ENCODE measurements at regions not wholly inside any gene's neighbourhood (a gene's known extent, or its start where the extent isn't known, plus 50 kb on each side); places are given as distances from the start of the nearest gene placed in this dataset.

DNA sequence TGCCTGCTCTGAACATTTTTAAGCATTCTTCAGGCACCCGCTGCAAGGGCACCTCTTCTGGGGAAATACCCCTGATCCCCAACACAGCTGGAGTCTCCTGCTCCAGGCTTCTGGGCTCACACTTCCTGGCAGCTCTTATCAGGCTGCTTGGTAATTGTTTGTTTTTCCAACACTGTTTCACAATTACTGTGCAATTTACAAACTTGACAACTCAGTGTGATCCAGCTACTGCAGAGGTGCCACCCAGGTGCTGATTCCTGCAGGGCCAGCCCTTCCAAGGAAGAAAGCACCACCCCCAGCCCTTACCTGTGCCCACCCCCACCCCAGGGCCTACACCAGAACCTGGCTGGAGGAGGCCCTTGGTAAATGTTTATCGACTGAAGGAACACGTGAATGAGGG, 66.5 kb downstream of the MAGEF1 start:
- Histone ChIP-seq H3K4me2 (replicated peaks; ENCODE audit: low read depth, low read length, poor library complexity, severe bottlenecking) (no peak overlapping the region), H3K79me2 (ENCODE audit: control insufficient read depth, insufficient read depth, low read length) (no peaks in the 10 kb centered on the region), H3K4me1 (ENCODE audit: control insufficient read depth in 2 of 2, insufficient read depth in 2 of 2, low read length in 2 of 2) (no peaks in the 10 kb centered on the region), H3K36me3 (replicated peaks in 1 of 2; ENCODE audit: control extremely low read depth in 1 of 2, control insufficient read depth in 1 of 2, extremely low read depth in 1 of 2, insufficient read depth in 2 of 2, low read length in 1 of 2) (no peaks in the 10 kb centered on the region), H3K9ac (ENCODE audit: low read length) (no peak overlapping the region), H3K4me3 (ENCODE audit: control extremely low read depth in 1 of 5, extremely low read depth in 1 of 5, insufficient read depth in 1 of 5, low read depth in 2 of 5, low read length in 4 of 5) (no peak overlapping the region), H2AFZ (ENCODE audit: insufficient read depth, low read depth, low read length, poor library complexity, severe bottlenecking) (no peak overlapping the region), H3K9me3 (ENCODE audit: control extremely low read depth in 1 of 3, control insufficient read depth in 2 of 3, insufficient read depth in 1 of 3, low read length in 2 of 3) (no peaks in the 10 kb centered on the region), H3K27ac (ENCODE audit: low read length in 2 of 2) (no peak overlapping the region), H4K20me1 (ENCODE audit: control insufficient read depth, insufficient read depth, low read length, poor library complexity, severe bottlenecking) (no peaks in the 10 kb centered on the region), H3K27me3 (replicated peaks in 1 of 4; ENCODE audit: control extremely low read depth in 1 of 4, control insufficient read depth in 3 of 4, insufficient read depth in 4 of 4, low read length in 3 of 4) (peaks cover 0 to 2% (median 0%) of the 10 kb centered on the region in 4 experiments)
- H3K9me3 Mint-ChIP-seq (ENCODE audit: insufficient read depth): no peaks in the 10 kb centered on the region
- TF ChIP-seq, protein P1, sequence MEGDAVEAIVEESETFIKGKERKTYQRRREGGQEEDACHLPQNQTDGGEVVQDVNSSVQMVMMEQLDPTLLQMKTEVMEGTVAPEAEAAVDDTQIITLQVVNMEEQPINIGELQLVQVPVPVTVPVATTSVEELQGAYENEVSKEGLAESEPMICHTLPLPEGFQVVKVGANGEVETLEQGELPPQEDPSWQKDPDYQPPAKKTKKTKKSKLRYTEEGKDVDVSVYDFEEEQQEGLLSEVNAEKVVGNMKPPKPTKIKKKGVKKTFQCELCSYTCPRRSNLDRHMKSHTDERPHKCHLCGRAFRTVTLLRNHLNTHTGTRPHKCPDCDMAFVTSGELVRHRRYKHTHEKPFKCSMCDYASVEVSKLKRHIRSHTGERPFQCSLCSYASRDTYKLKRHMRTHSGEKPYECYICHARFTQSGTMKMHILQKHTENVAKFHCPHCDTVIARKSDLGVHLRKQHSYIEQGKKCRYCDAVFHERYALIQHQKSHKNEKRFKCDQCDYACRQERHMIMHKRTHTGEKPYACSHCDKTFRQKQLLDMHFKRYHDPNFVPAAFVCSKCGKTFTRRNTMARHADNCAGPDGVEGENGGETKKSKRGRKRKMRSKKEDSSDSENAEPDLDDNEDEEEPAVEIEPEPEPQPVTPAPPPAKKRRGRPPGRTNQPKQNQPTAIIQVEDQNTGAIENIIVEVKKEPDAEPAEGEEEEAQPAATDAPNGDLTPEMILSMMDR (IDR thresholded peaks at IDR 0.05): no peak
- no peak for TF ChIP-seq EZH2 (IDR thresholded peaks at IDR 0.05; ENCODE audit: borderline replicate concordance, insufficient read depth, low read depth, low read length, poor library complexity, severe bottlenecking)
- no peak overlapping the region for H3K27ac Mint-ChIP-seq
- ChIA-PET POLR2A (no interaction called here), CTCF (no interaction called here)
- H3K27me3 Mint-ChIP-seq: peaks cover 3% of the 10 kb centered on the region
- DNase-seq: no peak
- no peaks in the 10 kb centered on the region for H3K4me1 Mint-ChIP-seq
- no peak for ATAC-seq (ENCODE audit: low read depth)
- 94% methylated on average over 3 of the region's 3 CpGs for WGBS (ENCODE audit: insufficient coverage)
- intact Hi-C loops (cut with micrococcal nuclease): no loop called here
- no peak overlapping the region for H3K4me3 Mint-ChIP-seq

GRCh38 chr3:184643442-184643841, 68.4 kb downstream of the MAGEF1 start:
- H3K27ac Mint-ChIP-seq: no peak overlapping the region
- Histone ChIP-seq H4K20me1 (ENCODE audit: control insufficient read depth, insufficient read depth, low read length, poor library complexity, severe bottlenecking) (no peaks in the 10 kb centered on the region), H3K9me3 (ENCODE audit: control extremely low read depth in 1 of 3, control insufficient read depth in 2 of 3, insufficient read depth in 1 of 3, low read length in 2 of 3) (no peaks in the 10 kb centered on the region), H3K4me3 (ENCODE audit: control extremely low read depth in 1 of 5, extremely low read depth in 1 of 5, insufficient read depth in 1 of 5, low read depth in 2 of 5, low read length in 4 of 5) (no peak overlapping the region), H3K27ac (ENCODE audit: low read length in 2 of 2) (no peak overlapping the region), H3K9ac (ENCODE audit: low read length) (no peak overlapping the region), H3K27me3 (replicated peaks in 1 of 4; ENCODE audit: control extremely low read depth in 1 of 4, control insufficient read depth in 3 of 4, insufficient read depth in 4 of 4, low read length in 3 of 4) (peaks cover 0 to 2% (median 0%) of the 10 kb centered on the region in 4 experiments), H2AFZ (ENCODE audit: insufficient read depth, low read depth, low read length, poor library complexity, severe bottlenecking) (no peak overlapping the region), H3K4me2 (replicated peaks; ENCODE audit: low read depth, low read length, poor library complexity, severe bottlenecking) (no peak overlapping the region), H3K79me2 (ENCODE audit: control insufficient read depth, insufficient read depth, low read length) (no peaks in the 10 kb centered on the region), H3K4me1 (ENCODE audit: control insufficient read depth in 2 of 2, insufficient read depth in 2 of 2, low read length in 2 of 2) (no peaks in the 10 kb centered on the region), H3K36me3 (replicated peaks in 1 of 2; ENCODE audit: control extremely low read depth in 1 of 2, control insufficient read depth in 1 of 2, extremely low read depth in 1 of 2, insufficient read depth in 2 of 2, low read length in 1 of 2) (no peaks in the 10 kb centered on the region)
- TF ChIP-seq, protein P1 (IDR thresholded peaks at IDR 0.05): no peak
- TF ChIP-seq EZH2 (IDR thresholded peaks at IDR 0.05; ENCODE audit: borderline replicate concordance, insufficient read depth, low read depth, low read length, poor library complexity, severe bottlenecking): no peak
- H3K9me3 Mint-ChIP-seq (ENCODE audit: insufficient read depth): no peaks in the 10 kb centered on the region
- peaks cover 3% of the 10 kb centered on the region for H3K27me3 Mint-ChIP-seq
- intact Hi-C loops (cut with micrococcal nuclease): no loop called here
- no peaks in the 10 kb centered on the region for H3K4me1 Mint-ChIP-seq
- DNase-seq (no peak), ATAC-seq (ENCODE audit: low read depth) (no peak)
- 72% methylated on average over 6 of the region's 6 CpGs for WGBS (ENCODE audit: insufficient coverage)
- H3K4me3 Mint-ChIP-seq: no peak overlapping the region
- CTCF ChIA-PET: no interaction called here
- POLR2A ChIA-PET: no interaction called here

All from B cell (primary cell).